AG08395 (cell line): ENCODE measurements at regions not wholly inside any gene's neighbourhood (a gene's known extent, or its start where the extent isn't known, plus 50 kb on each side); places are given as distances from the start of the nearest gene placed in this dataset.

Source experiments
- DNase-seq: peaks from one replicate; pipeline ENCODE4 v3.0.0; 2012; ENCODE audit warnings: mixed read lengths, low spot score

DNA sequence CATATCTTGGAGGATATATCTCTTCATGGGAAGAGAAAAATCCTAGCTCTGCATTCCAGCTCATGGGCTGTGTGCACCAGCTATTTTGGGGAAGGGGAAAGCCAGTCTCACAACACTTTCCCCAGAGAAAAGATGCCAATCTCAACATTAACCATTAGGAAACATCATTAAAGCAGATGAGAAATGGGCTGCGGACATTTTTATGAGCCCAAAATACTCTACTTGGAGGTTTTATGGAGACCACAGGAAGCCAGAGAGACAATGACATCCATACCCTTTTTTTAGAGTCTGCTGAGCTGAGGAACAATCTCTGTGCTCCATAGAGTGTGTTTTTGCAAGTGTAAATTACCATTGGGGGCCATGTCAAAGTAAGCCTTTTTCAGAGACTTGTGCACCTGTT lies 213.7 kb downstream of the TRIB2 start:
- DNase-seq, result no peak

- peak; percentile 77 for DNase-seq
Measured at GRCh38 chr2:12931186-12931844, 214.6 kb downstream of the TRIB2 start.

DNA sequence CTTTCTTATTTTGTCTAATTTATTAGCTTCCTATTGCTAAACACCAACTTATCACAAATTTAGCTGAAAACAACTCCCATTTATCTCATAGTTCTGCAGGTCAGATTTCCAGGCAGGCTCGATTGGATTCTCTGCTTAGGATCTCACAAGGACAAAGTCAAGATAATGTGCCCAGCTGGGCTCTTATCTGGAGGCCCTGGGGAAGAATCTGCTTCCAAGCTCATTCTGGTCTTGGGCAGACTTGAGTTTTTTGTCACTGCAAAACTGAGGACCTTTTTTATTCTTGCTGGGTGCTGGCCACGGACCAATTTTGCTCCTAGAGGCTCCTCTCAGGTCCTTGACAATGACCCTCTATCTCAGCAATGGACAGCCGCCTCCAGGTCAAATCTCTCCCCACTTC lies 215.5 kb downstream of the TRIB2 start:
- no peak for DNase-seq

- DNase-seq, result no peak
Measured at GRCh38 chr2:12934146-12934756, 217.5 kb downstream of the TRIB2 start.

GRCh38 chr2:12935222-12935621 lies 218.5 kb downstream of the TRIB2 start:
- no peak for DNase-seq

GRCh38 chr2:12935796-12936195 lies 219.1 kb downstream of the TRIB2 start:
- no peak for DNase-seq

GRCh38 chr2:12941203-12941602 lies 224.5 kb downstream of the TRIB2 start:
- DNase-seq, result no peak

DNA sequence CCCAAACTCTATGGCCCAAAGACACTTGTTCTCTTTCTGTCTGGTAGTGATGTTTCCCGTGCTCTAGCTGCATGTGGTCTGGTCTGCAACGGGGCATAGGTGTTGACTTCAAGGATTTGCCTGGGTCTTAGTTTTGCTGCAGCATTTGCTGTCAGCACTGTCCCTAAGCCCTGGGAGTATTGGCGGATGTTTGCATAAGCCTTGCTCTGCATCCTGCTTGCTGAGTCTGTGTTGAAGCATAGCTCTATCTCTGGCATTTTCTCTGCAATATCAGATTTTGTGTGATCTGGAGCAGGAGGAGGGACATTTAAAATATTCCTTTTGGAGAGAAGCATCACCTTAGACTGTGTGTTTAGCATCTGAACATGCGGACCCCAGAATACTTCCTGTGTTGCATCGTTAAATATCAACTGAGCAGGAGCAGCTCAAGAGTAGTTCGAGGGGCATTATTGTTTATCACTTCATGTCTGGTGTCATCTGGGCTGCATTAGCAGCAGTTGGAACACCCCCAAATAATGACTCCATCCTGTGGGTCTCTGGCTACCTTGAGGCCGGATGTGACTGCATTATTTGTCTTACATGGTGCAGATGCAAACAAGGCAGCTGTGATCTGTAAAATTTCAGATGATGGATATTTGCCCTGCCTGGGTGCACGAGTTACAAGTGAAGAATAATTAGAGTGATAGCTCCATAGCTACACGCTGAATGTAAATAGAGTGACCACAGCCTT lies 231.7 kb downstream of the TRIB2 start:
- peak; percentile 51 for DNase-seq

DNA sequence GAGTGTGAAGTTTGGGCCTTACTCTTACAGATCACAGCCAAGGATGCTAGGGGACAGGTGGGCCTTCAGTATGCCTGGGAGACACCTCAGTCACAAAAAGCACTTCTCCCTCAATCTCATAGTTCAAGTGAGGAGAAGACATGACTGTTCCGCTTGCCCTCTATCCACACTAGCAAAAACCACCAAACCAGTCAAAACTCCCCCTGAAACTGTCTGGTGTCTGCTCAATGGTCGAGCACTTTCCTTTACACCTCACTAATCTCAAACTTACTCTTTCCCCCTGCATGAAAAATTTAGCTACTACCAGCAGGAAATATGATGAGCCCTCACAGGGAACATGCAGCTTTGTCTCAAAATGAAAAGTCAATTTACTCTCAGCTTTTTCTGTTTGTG lies 232.2 kb downstream of the TRIB2 start:
- DNase-seq, result no peak

GRCh38 chr2:12949406-12949805 lies 232.7 kb downstream of the TRIB2 start:
- DNase-seq, result no peak

GRCh38 chr2:12950174-12950573 lies 233.4 kb downstream of the TRIB2 start:
- no peak for DNase-seq

DNA sequence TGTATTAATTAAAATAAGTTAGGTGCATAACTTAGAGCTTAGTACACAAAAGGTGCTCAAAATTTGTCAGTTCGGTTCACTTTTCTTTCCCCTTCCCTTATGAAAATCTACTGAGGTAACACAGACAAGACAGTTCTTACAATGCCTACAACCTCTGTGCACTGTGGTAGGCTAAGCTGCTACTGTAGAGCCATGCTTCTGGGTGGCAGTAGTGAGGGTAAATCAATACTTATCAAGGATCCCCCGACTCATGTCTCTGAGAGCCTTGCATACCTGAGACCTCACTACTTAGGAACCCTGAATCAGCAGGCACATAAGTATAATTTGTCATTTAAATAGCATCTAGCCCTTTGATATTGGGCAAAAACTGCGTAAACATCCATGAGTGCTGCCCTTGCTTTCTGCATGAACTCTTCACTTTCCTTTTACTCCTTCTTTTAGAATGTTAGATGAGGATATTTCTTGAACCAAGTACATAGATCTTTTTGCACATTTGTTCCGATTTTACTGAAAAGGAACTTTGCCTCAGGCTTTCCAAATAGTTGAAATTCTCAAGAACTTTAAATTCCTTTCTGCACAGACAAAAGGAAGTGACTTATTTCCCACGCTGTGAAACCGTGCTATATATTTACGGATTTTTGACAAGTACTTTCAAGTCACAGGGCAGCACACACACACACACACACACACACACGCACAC lies 234.4 kb downstream of the TRIB2 start:
- peak; percentile 54 for DNase-seq

DNA sequence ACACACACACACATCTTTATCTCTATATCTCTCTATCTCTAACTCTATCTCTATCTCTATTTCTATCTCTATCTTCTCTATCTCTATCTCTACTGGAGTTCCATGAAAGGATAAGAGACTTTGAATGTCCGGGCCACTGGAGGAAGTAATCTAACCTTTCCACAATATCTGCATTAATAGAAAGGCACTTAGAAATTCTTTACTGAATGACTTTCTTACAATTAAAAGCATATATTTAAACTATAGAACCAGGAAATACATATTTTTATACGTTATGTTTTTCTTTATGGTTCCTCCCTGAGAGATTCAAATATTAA lies 234.9 kb downstream of the TRIB2 start:
- DNase-seq, result no peak

DNA sequence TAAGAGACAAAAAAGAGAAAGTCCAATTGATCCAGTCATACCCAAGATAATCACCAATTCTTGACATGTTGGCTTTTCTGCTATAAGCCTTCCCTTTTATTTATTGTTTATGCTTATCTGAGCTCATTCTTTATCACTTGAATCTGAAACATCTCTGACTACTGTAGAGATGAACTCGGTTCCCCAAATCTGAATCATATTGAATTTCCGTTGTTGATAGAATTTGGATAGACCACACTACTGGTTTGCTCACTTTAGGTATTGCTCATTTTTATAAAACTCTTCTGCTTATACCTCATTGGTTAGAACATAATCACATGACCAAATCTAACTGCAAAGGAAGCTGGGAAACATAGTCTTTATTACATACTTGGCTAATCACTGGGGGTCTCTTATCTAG lies 236.9 kb downstream of the TRIB2 start:
- DNase-seq, result no peak

GRCh38 chr2:12955864-12956263 lies 239.1 kb downstream of the TRIB2 start:
- no peak for DNase-seq

DNA sequence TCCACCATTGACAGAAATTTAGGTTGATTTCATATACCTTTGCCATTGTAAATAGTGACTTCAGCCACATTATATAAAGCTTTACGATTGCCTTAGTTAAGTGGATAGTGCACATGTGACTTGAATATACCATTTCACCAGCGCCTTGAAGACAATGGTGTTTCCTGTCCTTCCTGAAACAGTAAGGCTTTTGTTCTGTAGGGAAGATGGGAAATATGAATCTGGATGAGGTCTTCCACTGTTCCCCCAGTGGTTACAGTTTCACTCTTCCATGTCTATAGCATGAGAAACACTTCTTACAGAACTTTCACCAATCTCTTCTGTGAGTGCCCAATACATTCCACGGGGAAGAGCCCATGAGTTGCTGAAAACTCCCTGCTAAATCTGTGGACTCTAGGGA lies 240.5 kb downstream of the TRIB2 start:
- no peak for DNase-seq

GRCh38 chr2:12959935-12960334 lies 243.2 kb downstream of the TRIB2 start:
- no peak for DNase-seq

- no peak for DNase-seq
Measured at GRCh38 chr2:12960671-12961070, 243.9 kb downstream of the TRIB2 start.

DNA sequence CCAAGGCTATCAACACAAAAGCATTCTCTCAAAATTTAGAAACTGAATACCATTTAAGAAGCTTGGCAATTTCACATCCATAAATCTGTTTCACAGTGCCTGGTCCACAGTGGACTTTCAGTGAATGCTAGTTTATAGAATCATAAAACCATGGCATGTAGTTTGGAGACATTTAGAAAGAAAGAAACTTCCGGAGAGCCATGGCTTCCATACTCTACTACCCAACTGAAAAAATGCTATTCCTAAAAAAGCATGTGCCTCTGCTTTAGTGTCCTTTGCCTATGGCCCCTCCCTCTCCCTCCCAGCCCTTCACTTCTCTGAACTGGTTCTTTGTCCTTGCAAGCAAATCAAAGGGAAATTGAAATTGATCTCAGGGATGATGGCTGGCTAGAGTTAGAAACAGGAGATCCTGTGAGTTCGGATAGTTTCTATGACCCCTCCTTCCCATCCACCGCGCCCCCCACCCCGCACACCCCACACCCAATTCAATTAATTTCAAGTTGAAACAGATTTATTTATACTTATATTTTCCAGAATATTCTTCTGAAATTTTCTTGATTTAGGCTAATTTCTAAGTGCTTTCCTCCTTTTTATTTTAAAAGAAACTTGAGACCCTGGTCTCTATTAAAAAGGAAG lies 248.3 kb downstream of the TRIB2 start:
- no peak for DNase-seq

GRCh38 chr2:12965540-12966269 lies 249.0 kb downstream of the TRIB2 start:
- DNase-seq, result peak; percentile 67

- no peak for DNase-seq
Measured at GRCh38 chr2:12967804-12968203, 251.1 kb downstream of the TRIB2 start.

GRCh38 chr2:12968399-12968798 lies 251.7 kb downstream of the TRIB2 start:
- DNase-seq, result no peak
